ENCODE measurements at regions not wholly inside any gene's neighbourhood (a gene's known extent, or its start where the extent isn't known, plus 50 kb on each side); places are given as distances from the start of the nearest gene placed in this dataset.

- TF ChIP-seq ZBTB43 (CRISPR knock-in tag; IDR thresholded peaks at IDR 0.05): no peak
- TF ChIP-seq FOXP1 (CRISPR knock-in tag; IDR thresholded peaks at IDR 0.05; ENCODE audit: borderline replicate concordance): no peak
- no peak for TF ChIP-seq CDX4 (CRISPR knock-in tag; IDR thresholded peaks at IDR 0.05; ENCODE audit: borderline replicate concordance)
Observed at GRCh38 chr7:22669692-22670421, 57.1 kb upstream of the IL6 start (continued).

- peaks cover 6% of the 10 kb centered on the region for H3K9me3 Mint-ChIP-seq
- no peaks in the 10 kb centered on the region; the same call in 1 of the 2 replicates for H3K27me3 Mint-ChIP-seq (ENCODE audit: low read depth)
- H3K4me1 Mint-ChIP-seq: peaks cover 79% of the 10 kb centered on the region
- peaks cover 4% of the 10 kb centered on the region; the same call in 1 of the 2 replicates for H3K36me3 Mint-ChIP-seq
- DNase-seq (ENCODE audit: low spot score): peak; percentile 25
- H3K27ac Mint-ChIP-seq: peak overlapping the region; percentile 94
- CTCF ChIA-PET: interaction anchor here (1.8 to 2.8 kb wide), 3 partner anchors 55 to 82 kb away, joined by 5 to 16 read pairs (median 6); partner anchors contain the start of gene IL6
- ATAC-seq: 0 out of 2 replicates have a peak, but pooled peaks have one; percentile 4
- POLR2A ChIA-PET: no interaction called here
- TF ChIP-seq TP53 (CRISPR knock-in tag; IDR thresholded peaks at IDR 0.05): no peak
- no peak for TF ChIP-seq ELF4 (CRISPR knock-in tag; IDR thresholded peaks at IDR 0.05; ENCODE audit: low read depth)
- TF ChIP-seq PRRX2 (CRISPR knock-in tag; IDR thresholded peaks at IDR 0.05): no peak
- TF ChIP-seq USF2 (CRISPR knock-in tag; IDR thresholded peaks at IDR 0.05): no peak
- no peak for TF ChIP-seq ZNF281 (CRISPR knock-in tag; IDR thresholded peaks at IDR 0.05)
- TF ChIP-seq ZSCAN18 (CRISPR knock-in tag; IDR thresholded peaks at IDR 0.05): no peak
- peak overlapping the region; percentile 38 for H3K4me3 Mint-ChIP-seq
Observed at GRCh38 chr7:22668971-22669401, 58.0 kb upstream of the IL6 start.

GRCh38 chr7:22667562-22668239, 59.3 kb upstream of the IL6 start:
- Mint-ChIP-seq H3K9me3 (no peaks in the 10 kb centered on the region), H3K4me1 (peaks cover 75% of the 10 kb centered on the region), H3K27ac (peak overlapping the region; percentile 94), H3K4me3 (peak overlapping the region; percentile 27), H3K27me3 (ENCODE audit: low read depth) (no peaks in the 10 kb centered on the region; the same call in 1 of the 2 replicates), H3K36me3 (no peaks in the 10 kb centered on the region)
- ChIA-PET CTCF (interaction anchor here (0.7 to 2.8 kb wide), 4 partner anchors 57 to 193 kb away, joined by 3 to 16 read pairs (median 4); partner anchors contain the start of gene IL6), POLR2A (no interaction called here)
- DNase-seq (ENCODE audit: low spot score) (peak; percentile 19), ATAC-seq (peak; percentile 86)
- peak; percentile 71 for TF ChIP-seq ZNF317 (CRISPR knock-in tag; IDR thresholded peaks at IDR 0.05; ENCODE audit: borderline replicate concordance, low read depth)
- no peak for TF ChIP-seq AR (CRISPR knock-in tag; IDR thresholded peaks at IDR 0.05)
- no peak for TF ChIP-seq NFE2L1 (CRISPR knock-in tag; IDR thresholded peaks at IDR 0.05)
- no peak for TF ChIP-seq NR1H2 (CRISPR knock-in tag; IDR thresholded peaks at IDR 0.05)
- peak; percentile 44; the same call in 1 of the 2 replicates for TF ChIP-seq FOXK1 (CRISPR knock-in tag; IDR thresholded peaks at IDR 0.05)
- no peak for TF ChIP-seq JAZF1 (CRISPR knock-in tag; IDR thresholded peaks at IDR 0.05)
- TF ChIP-seq ZBTB43 (CRISPR knock-in tag; IDR thresholded peaks at IDR 0.05): no peak
- no peak for TF ChIP-seq CREB1 (CRISPR knock-in tag; IDR thresholded peaks at IDR 0.05)
- TF ChIP-seq CTCF (IDR thresholded peaks at IDR 0.05): no peak

Data from WTC11 (cell line).